H1 (cell line): ENCODE measurements at regions not wholly inside any gene's neighbourhood (a gene's known extent, or its start where the extent isn't known, plus 50 kb on each side); places are given as distances from the start of the nearest gene placed in this dataset.

Experiments
- CTCF ChIA-PET: fragments of 300-600 bp; sonication (Branson Sonifier 250); formaldehyde crosslinking; loops from one replicate; lab custom pipeline; 2021; ENCODE audit not compliant: partially characterized antibody; lab: Charles Lee
- POLR2A ChIA-PET: fragments of 300-600 bp; sonication (Branson Sonifier 250); formaldehyde crosslinking; loops from one replicate; lab custom pipeline; 2021; ENCODE audit warnings: inconsistent platforms; ENCODE audit not compliant: partially characterized antibody; lab: Charles Lee
- DNase-seq, 2 experiments: peaks; one replicate each; pipeline versions ENCODE4 v3.0.0 to v3.0.0-alpha.2; 2010 to 2022; ENCODE audit warnings: low spot score in 2 of 2, low read depth in 1 of 2, mixed read lengths in 1 of 2
- FAIRE-seq: peaks from 2 replicates; lab custom pipeline; 2011; peaks lifted over from hg19 to GRCh38; lab: Jason Lieb, UNC
- H2AFZ ChIP-seq: 2 replicates; pipeline ENCODE4 v1.8.1; 2012; ENCODE audit warnings: low read length, inconsistent platforms
- H2AK5ac ChIP-seq: 2 replicates; pipeline ENCODE4 v1.6.1; 2013; ENCODE audit warnings: low read depth, low read length
- H2BK120ac ChIP-seq: replicated peaks from 2 replicates; pipeline ENCODE3; 2013; ENCODE audit warnings: low read depth, low read length, inconsistent platforms
- H2BK12ac ChIP-seq: 2 replicates; pipeline ENCODE4 v1.6.1; 2013; ENCODE audit warnings: low read depth, low read length
- H2BK15ac ChIP-seq: 2 replicates; pipeline ENCODE4 v1.6.1; 2013; ENCODE audit warnings: low read length
- H2BK20ac ChIP-seq: 2 replicates; pipeline ENCODE4 v1.6.1; 2013; ENCODE audit warnings: low read length
- H2BK5ac ChIP-seq: 2 replicates; pipeline ENCODE4 v1.6.1; 2013; ENCODE audit warnings: low read depth, low read length
- H3K14ac ChIP-seq: 2 replicates; pipeline ENCODE4 v1.6.1; 2013; ENCODE audit warnings: inconsistent platforms; ENCODE audit not compliant: insufficient read length
- H3K18ac ChIP-seq: 2 replicates; pipeline ENCODE4 v1.6.1; 2013; ENCODE audit warnings: low read length; ENCODE audit errors: extremely low read depth
- H3K23ac ChIP-seq: 2 replicates; pipeline ENCODE4 v1.6.1; 2013; ENCODE audit warnings: inconsistent platforms; ENCODE audit not compliant: insufficient read length
- H3K23me2 ChIP-seq: 2 replicates; pipeline ENCODE4 v1.6.1; 2013; ENCODE audit warnings: low read depth, low read length
- H3K27ac ChIP-seq: 2 replicates; pipeline ENCODE4 v1.6.1; 2011; ENCODE audit warnings: low read depth, low read length, inconsistent platforms
- H3K27me3 ChIP-seq, 4 experiments: replicated peaks in 1 of 4; 1 replicate in 1 of 4; 2 replicates in 3 of 4; pipeline versions ENCODE4 v1.6.1 to v1.8.1; 2011 to 2013; ENCODE audit warnings: low read length in 3 of 4, mild to moderate bottlenecking in 3 of 4, inconsistent platforms in 2 of 4, mixed read lengths in 2 of 4, moderate library complexity in 1 of 4; ENCODE audit not compliant: control insufficient read depth in 3 of 4, insufficient read depth in 3 of 4; ENCODE audit errors: extremely low read depth in 1 of 4
- H3K36me3 ChIP-seq, 4 experiments: 2 replicates each; pipeline versions ENCODE4 v1.6.1 to v1.8.1; 2011 to 2013; ENCODE audit warnings: mild to moderate bottlenecking in 4 of 4, low read length in 3 of 4, moderate library complexity in 2 of 4, control low read depth in 1 of 4, inconsistent platforms in 1 of 4; ENCODE audit not compliant: insufficient read depth in 4 of 4, control insufficient read depth in 2 of 4
- H3K4ac ChIP-seq: replicated peaks from 2 replicates; pipeline ENCODE3; 2013; ENCODE audit warnings: low read length, low read depth, mixed read lengths, inconsistent platforms; ENCODE audit not compliant: insufficient read length
- H3K4me1 ChIP-seq, 4 experiments: replicated peaks in 1 of 4; 1 replicate in 1 of 4; 2 replicates in 3 of 4; pipeline versions ENCODE4 v1.6.1 to v1.8.1; 2011 to 2013; ENCODE audit warnings: low read length in 3 of 4, inconsistent platforms in 2 of 4, mixed read lengths in 1 of 4; ENCODE audit not compliant: insufficient read depth in 4 of 4, control insufficient read depth in 3 of 4
- H3K4me2 ChIP-seq, 2 experiments: 2 replicates each; pipeline versions ENCODE4 v1.6.1 to v1.8.1; 2011 to 2013; ENCODE audit warnings: low read depth in 2 of 2, low read length in 2 of 2, control low read depth in 1 of 2, inconsistent platforms in 1 of 2, mild to moderate bottlenecking in 1 of 2; ENCODE audit not compliant: insufficient read depth in 1 of 2
- H3K4me3 ChIP-seq, 4 experiments: fragments of 200-600, 300-600 bp in 1 of 4; sonication (generic), shearing (Covaris generic), sonication (Bioruptor Twin) in 1 of 4; 2 replicates each; pipeline versions ENCODE4 v1.5.1 to v1.8.1; 2011 to 2016; ENCODE audit warnings: low read length in 4 of 4, low read depth in 3 of 4, control low read depth in 2 of 4, inconsistent platforms in 2 of 4, mild to moderate bottlenecking in 2 of 4, mixed read lengths in 1 of 4, moderate library complexity in 1 of 4; ENCODE audit not compliant: insufficient read depth in 2 of 4; ENCODE audit errors: extremely low read depth in 1 of 4
- H3K56ac ChIP-seq: replicated peaks from 2 replicates; pipeline ENCODE3; 2013; ENCODE audit warnings: low read depth, mild to moderate bottlenecking, mixed read lengths, low read length, inconsistent platforms; ENCODE audit not compliant: insufficient read length
- H3K79me1 ChIP-seq: 2 replicates; pipeline ENCODE4 v1.6.1; 2013; ENCODE audit warnings: low read depth, low read length, control low read depth
- H3K79me2 ChIP-seq, 2 experiments: 2 replicates each; pipeline versions ENCODE4 v1.6.1 to v1.8.1; 2012 to 2013; ENCODE audit warnings: low read length in 2 of 2, mild to moderate bottlenecking in 2 of 2, inconsistent platforms in 1 of 2; ENCODE audit not compliant: insufficient read depth in 2 of 2, control insufficient read depth in 1 of 2
- H3K9ac ChIP-seq, 4 experiments: replicated peaks in 1 of 4; 1 replicate in 1 of 4; 2 replicates in 3 of 4; pipeline versions ENCODE4 v1.6.1 to v1.8.1; 2011 to 2013; ENCODE audit warnings: low read depth in 3 of 4, low read length in 3 of 4, control low read depth in 2 of 4, mild to moderate bottlenecking in 2 of 4, moderate library complexity in 2 of 4, inconsistent platforms in 1 of 4; ENCODE audit errors: extremely low read depth in 1 of 4
- H3K9me3 ChIP-seq, 2 experiments: 2 replicates each; pipeline versions ENCODE4 v1.6.1 to v1.8.1; 2012 to 2013; ENCODE audit warnings: mild to moderate bottlenecking in 2 of 2, moderate library complexity in 2 of 2, control low read depth in 1 of 2, inconsistent platforms in 1 of 2, low read depth in 1 of 2, low read length in 1 of 2, mixed read lengths in 1 of 2; ENCODE audit not compliant: insufficient read depth in 2 of 2
- H4K20me1 ChIP-seq, 2 experiments: replicated peaks in 1 of 2; 2 replicates each; pipeline versions ENCODE3 to v1.8.1; 2011 to 2013; ENCODE audit warnings: inconsistent platforms in 2 of 2, low read length in 2 of 2, mild to moderate bottlenecking in 1 of 2; ENCODE audit not compliant: insufficient read depth in 2 of 2, control insufficient read depth in 1 of 2
- H4K5ac ChIP-seq: 2 replicates; pipeline ENCODE4 v1.6.1; 2013; ENCODE audit warnings: low read length, low read depth, mixed read lengths, inconsistent platforms; ENCODE audit not compliant: insufficient read length
- H4K8ac ChIP-seq: 2 replicates; pipeline ENCODE4 v1.8.0; 2013; ENCODE audit warnings: mild to moderate bottlenecking, moderate library complexity, low read length, inconsistent platforms; ENCODE audit not compliant: insufficient read depth; ENCODE audit errors: extremely low read depth
- H4K91ac ChIP-seq: replicated peaks from 2 replicates; pipeline ENCODE3; 2013; ENCODE audit warnings: low read length, mixed read lengths, inconsistent platforms; ENCODE audit not compliant: insufficient read length
- BRCA1 ChIP-seq: IDR thresholded peaks from 2 replicates; pipeline ENCODE4 v1.6.1; 2012; ENCODE audit warnings: low read depth, low read length, improper control_type of control experiment
- CHD2 ChIP-seq: IDR thresholded peaks from 2 replicates; pipeline ENCODE4 v1.6.1; 2012; ENCODE audit warnings: low read length, improper control_type of control experiment
- GTF2F1 ChIP-seq: IDR thresholded peaks from 2 replicates; pipeline ENCODE4 v1.6.1; 2012; ENCODE audit warnings: low read depth, low read length, improper control_type of control experiment, borderline replicate concordance
- HDAC6 ChIP-seq: IDR thresholded peaks from one replicate; pipeline ENCODE4 v1.7.1; 2012; ENCODE audit warnings: low read depth, mild to moderate bottlenecking, inconsistent platforms, low read length, moderate library complexity
- JUND ChIP-seq: IDR thresholded peaks from 2 replicates; pipeline ENCODE4 v1.6.1; 2011; ENCODE audit warnings: mild to moderate bottlenecking, improper control_type of control experiment, low read length
- KDM5A ChIP-seq: fragments of 200-600 bp; IDR thresholded peaks from 2 replicates; pipeline ENCODE4 v1.7.1; 2012; ENCODE audit warnings: mild to moderate bottlenecking, low read length, inconsistent platforms, mixed read lengths
- PHF8 ChIP-seq: fragments of 200-600 bp; sonication (generic); conservative IDR thresholded peaks from 2 replicates; pipeline ENCODE4 v1.7.1; 2012; ENCODE audit warnings: low read depth, mild to moderate bottlenecking, inconsistent platforms, low read length, moderate library complexity
- RFX5 ChIP-seq: IDR thresholded peaks from 2 replicates; pipeline ENCODE4 v1.6.1; 2011; ENCODE audit warnings: low read depth, low read length, improper control_type of control experiment, borderline replicate concordance
- SAP30 ChIP-seq: fragments of 300-600 bp; sonication (generic); IDR thresholded peaks from 2 replicates; pipeline ENCODE4 v1.7.1; 2012; ENCODE audit warnings: low read length, moderate library complexity, mild to moderate bottlenecking, inconsistent platforms; ENCODE audit not compliant: insufficient read depth, insufficient replicate concordance
- SIRT6 ChIP-seq: IDR thresholded peaks from one replicate; pipeline ENCODE4 v1.7.1; 2012; ENCODE audit warnings: low read length, inconsistent platforms
- SIX5 ChIP-seq: IDR thresholded peaks from 2 replicates; pipeline ENCODE4 v1.6.1; 2011; ENCODE audit warnings: mild to moderate bottlenecking, low read depth, low read length
- SP1 ChIP-seq: IDR thresholded peaks from 2 replicates; pipeline ENCODE4 v1.6.1; 2011; ENCODE audit warnings: low read depth, low read length
- SRF ChIP-seq: IDR thresholded peaks from 2 replicates; pipeline ENCODE4 v1.6.1; 2011; ENCODE audit warnings: mild to moderate bottlenecking, low read depth, low read length, moderate library complexity
- TAF7 ChIP-seq: optimal IDR thresholded peaks from 2 replicates; pipeline ENCODE3; 2011; ENCODE audit warnings: low read depth, mild to moderate bottlenecking, inconsistent platforms, low read length, moderate library complexity, borderline replicate concordance
- TCF12 ChIP-seq: IDR thresholded peaks from 2 replicates; pipeline ENCODE4 v1.6.1; 2011; ENCODE audit warnings: low read depth, mild to moderate bottlenecking, low read length
- ZNF274 ChIP-seq: IDR thresholded peaks from 2 replicates; pipeline ENCODE4 v1.7.0; 2012; ENCODE audit warnings: low read length, borderline replicate concordance; ENCODE audit errors: extremely low read depth
- WGBS, 2 experiments: shearing (Covaris generic) in 1 of 2; methylation state at CpG; one replicate each; pipeline versions ENCODE4 v1.1.6 to v1.1.7; 2013 to 2015; ENCODE audit warnings: low lambda C conversion rate in 2 of 2, mixed read lengths in 2 of 2, inconsistent platforms in 1 of 2, low coverage in 1 of 2, missing lambda C conversion rate in 1 of 2; ENCODE audit not compliant: insufficient replicate concordance in 2 of 2, insufficient coverage in 1 of 2, insufficient read length in 1 of 2; ENCODE audit errors: extremely low coverage in 1 of 2, missing lambda C conversion rate in 1 of 2; 5-methylcytosine and 5-hydroxymethylcytosine counted together

DNA sequence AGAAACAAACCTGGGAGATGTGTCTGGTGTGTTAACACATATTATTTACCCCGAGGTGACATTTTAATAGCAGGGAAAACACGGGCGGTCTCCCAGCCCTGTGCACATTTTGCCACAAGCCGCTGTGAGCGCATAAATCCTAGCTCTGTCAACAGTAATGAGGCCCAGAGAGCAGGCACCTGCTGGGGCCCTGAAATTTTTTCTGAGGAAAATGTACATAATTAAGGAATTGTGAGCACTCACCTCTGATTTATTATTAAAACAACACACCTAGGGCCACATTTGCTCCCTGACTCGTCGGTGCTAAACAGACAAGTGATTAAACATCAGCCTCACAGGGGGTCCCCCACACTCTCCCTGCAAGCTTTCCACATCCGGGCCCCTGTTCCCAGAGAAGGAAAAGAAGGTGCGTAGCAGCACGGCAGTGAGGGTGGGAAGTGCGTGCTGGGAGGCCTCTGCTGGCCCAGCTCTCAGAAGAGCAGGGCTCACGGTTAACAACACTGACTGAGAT, 616.3 kb downstream of the UQCRFS1 start:
- POLR2A ChIA-PET = no interaction called here
- FAIRE-seq = no peak
- TF ChIP-seq PHF8 (no peak), GTF2F1 (no peak), HDAC6 (no peak), BRCA1 (no peak), KDM5A (no peak), JUND (no peak), TCF12 (no peak), SAP30 (no peak), SIRT6 (no peak), SRF (no peak), RFX5 (no peak), CHD2 (no peak), SP1 (no peak), ZNF274 (no peak), SIX5 (no peak), TAF7 (no peak)

More for the DNA sequence above, 616.3 kb downstream of the UQCRFS1 start:
- Histone ChIP-seq H3K23ac (no peak overlapping the region), H2BK120ac (no peak overlapping the region), H3K79me1 (no peaks in the 10 kb centered on the region; the same call in 1 of the 2 replicates), H2BK15ac (no peak overlapping the region), H3K79me2 (no peaks in the 10 kb centered on the region), H3K4ac (no peak overlapping the region), H2BK20ac (no peak overlapping the region), H2AK5ac (no peak overlapping the region), H3K23me2 (no peaks in the 10 kb centered on the region), H3K56ac (no peak overlapping the region), H3K27ac (no peak overlapping the region), H3K9me3 (no peaks in the 10 kb centered on the region), H3K4me1 (0 out of 7 replicates have a peak, but pooled peaks cover 0 to 3% (median 0%) of the 10 kb centered on the region in 4 experiments), H4K5ac (no peak overlapping the region), H4K91ac (no peak overlapping the region), H2AFZ (no peak overlapping the region), H2BK5ac (no peak overlapping the region), H3K18ac (no peak overlapping the region), H3K4me3 (no peak overlapping the region), H3K4me2 (no peak overlapping the region), H3K9ac (no peak overlapping the region), H3K36me3 (no peaks in the 10 kb centered on the region; a peak in 1 of 8 replicates), H4K8ac (no peak overlapping the region), H3K14ac (no peak overlapping the region), H3K27me3 (no peaks in the 10 kb centered on the region), H2BK12ac (no peak overlapping the region), H4K20me1 (peaks cover 0 to under 1% of the 10 kb centered on the region in 2 experiments)
- CTCF ChIA-PET = interaction anchor here (0.6 to 3.2 kb wide), 5 partner anchors 12 to 282 kb away, joined by 3 to 20 read pairs (median 4); no protein-coding TSS in a partner anchor
- WGBS, 2 experiments = 89% methylated on average over 12 of the region's 12 CpGs; no CpG with 5 or more reads in 1 of the 2 experiments
- no peak for DNase-seq
